K562 (cell line): ENCODE measurements at regions not wholly inside any gene's neighbourhood (a gene's known extent, or its start where the extent isn't known, plus 50 kb on each side); places are given as distances from the start of the nearest gene placed in this dataset.
"Not testable (repeated sequence)": the region's sequence is repeated elsewhere in the genome, so short reads cannot be mapped to it uniquely, and the experiment has no call there.

ENCODE experiments used
- ATAC-seq: fragments of 200-7000 bp; cut with Tn5 transposase; 3 replicates; pipeline ENCODE4 v1.9.1; 2020; ENCODE audit warnings: moderate library complexity
- BruUV-seq: library from RNA; stranded (reverse); fragments of 400-500 nt; replicated peaks from 2 replicates; lab custom pipeline; 2021; lab: Mats Ljungman, UMichigan
- CTCF ChIA-PET: fragments of 300-600 bp; formaldehyde crosslinking; extraction: SDS; loops from one replicate; lab custom pipeline; 2021; ENCODE audit warnings: low intra/inter-chr PET ratio; lab: Yijun Ruan, JAX
- POLR2A ChIA-PET: fragments of 300-600, 350-650 bp; sonication (Branson Sonifier 250); formaldehyde crosslinking; extraction: SDS; loops from one replicate; lab custom pipeline; 2021; ENCODE audit warnings: antibody characterized with exemption, inconsistent platforms; lab: Yijun Ruan, JAX
- DNase-seq, 4 experiments: peaks; one replicate each; pipeline versions ENCODE4 v3.0.0 to v3.0.0-alpha.2; 2011 to 2018; ENCODE audit warnings: low spot score in 3 of 4, mixed read lengths in 3 of 4; ENCODE audit errors: extremely low read depth in 1 of 4
- FAIRE-seq: peaks from 2 replicates; lab custom pipeline; 2011; peaks lifted over from hg19 to GRCh38; lab: Jason Lieb, UNC
- H2AFZ ChIP-seq: 2 replicates; pipeline ENCODE4 v1.6.0; 2011; ENCODE audit warnings: low read depth, low read length, control low read depth, inconsistent platforms
- H3K27ac ChIP-seq: fragments of 200-600 bp; 3 replicates; pipeline ENCODE4 v1.8.0; 2011; ENCODE audit warnings: low read depth, mild to moderate bottlenecking, control low read depth, inconsistent platforms, low read length, moderate library complexity, mixed read lengths; ENCODE audit errors: extremely low read depth
- H3K27me3 ChIP-seq, 2 experiments: fragments of 300-600 bp in 1 of 2; 2 replicates in 1 of 2; 3 replicates in 1 of 2; pipeline versions ENCODE4 v1.6.0 to v1.8.0; 2011; ENCODE audit warnings: inconsistent platforms in 2 of 2, low read length in 2 of 2, mild to moderate bottlenecking in 1 of 2, mixed read lengths in 1 of 2, moderate library complexity in 1 of 2; ENCODE audit not compliant: control insufficient read depth in 2 of 2, insufficient read depth in 2 of 2
- H3K36me3 ChIP-seq: fragments of 300-600 bp; 3 replicates; pipeline ENCODE4 v1.8.0; 2011; ENCODE audit warnings: mild to moderate bottlenecking, low read length, inconsistent platforms; ENCODE audit not compliant: control insufficient read depth, insufficient read depth
- H3K4me1 ChIP-seq, 2 experiments: fragments of 200-600 bp in 1 of 2; replicated peaks in 1 of 2; 2 replicates in 1 of 2; 3 replicates in 1 of 2; pipeline versions ENCODE4 v1.5.1 to v1.8.0; 2011; ENCODE audit warnings: inconsistent platforms in 2 of 2, low read length in 2 of 2, mild to moderate bottlenecking in 1 of 2, mixed read lengths in 1 of 2, moderate library complexity in 1 of 2; ENCODE audit not compliant: control insufficient read depth in 2 of 2, insufficient read depth in 2 of 2
- H3K4me2 ChIP-seq: 2 replicates; pipeline ENCODE4 v1.6.1; 2011; ENCODE audit warnings: low read length, control low read depth, inconsistent platforms, mixed read lengths; ENCODE audit not compliant: insufficient read depth
- H3K4me3 ChIP-seq: fragments of 200-600 bp; sonication (generic), shearing (Covaris generic); 2 replicates; pipeline ENCODE4 v1.5.1; 2016; ENCODE audit warnings: control low read depth, inconsistent platforms
- H3K79me2 ChIP-seq: fragments of 200-600 bp; 3 replicates; pipeline ENCODE4 v1.8.0; 2011; ENCODE audit warnings: low read length, inconsistent platforms; ENCODE audit not compliant: control insufficient read depth, insufficient read depth
- H3K9ac ChIP-seq, 2 experiments: 2 replicates each; pipeline versions ENCODE4 v1.6.0 to v1.6.1; 2011; ENCODE audit warnings: low read depth in 2 of 2, low read length in 2 of 2, control low read depth in 1 of 2, inconsistent platforms in 1 of 2, mild to moderate bottlenecking in 1 of 2, mixed read lengths in 1 of 2; ENCODE audit not compliant: insufficient read depth in 1 of 2
- H3K9me1 ChIP-seq: one replicate; pipeline ENCODE4 v1.6.0; 2011; ENCODE audit warnings: inconsistent platforms, mild to moderate bottlenecking, low read length, moderate library complexity; ENCODE audit not compliant: control insufficient read depth, insufficient read depth
- H3K9me3 ChIP-seq: replicated peaks from 2 replicates; pipeline ENCODE4 v1.5.1; 2011; ENCODE audit warnings: low read depth, low read length, inconsistent platforms; ENCODE audit not compliant: control insufficient read depth, insufficient read depth
- H4K20me1 ChIP-seq: replicated peaks from 2 replicates; pipeline ENCODE4 v1.6.1; 2011; ENCODE audit warnings: low read length, inconsistent platforms, mixed read lengths; ENCODE audit not compliant: control insufficient read depth, insufficient read depth
- BRCA1 ChIP-seq, 2 experiments: fragments of 450-650 bp in 1 of 2; sonication (generic) in 1 of 2; formaldehyde crosslinking in 1 of 2; IDR thresholded peaks; 2 replicates each; pipeline versions ENCODE4 v1.5.0 to v1.6.1; 2017 to 2020; ENCODE audit warnings: mild to moderate bottlenecking in 1 of 2, missing genetic modification reagents in 1 of 2
- SP1 ChIP-seq: sonication (generic); formaldehyde crosslinking; IDR thresholded peaks from 2 replicates; pipeline ENCODE4 v1.8.1; 2022; ENCODE audit warnings: mild to moderate bottlenecking, missing genetic modification reagents
- ZBTB1 ChIP-seq: sonication (generic); formaldehyde crosslinking; IDR thresholded peaks from 2 replicates; pipeline ENCODE4 v1.8.1; 2023; ENCODE audit warnings: missing genetic modification reagents, low read depth, mild to moderate bottlenecking, borderline replicate concordance
- ZNF217 ChIP-seq: sonication (generic); formaldehyde crosslinking; IDR thresholded peaks from 2 replicates; pipeline ENCODE4 v1.8.0; 2022; ENCODE audit warnings: mild to moderate bottlenecking, missing genetic modification reagents
- WGBS: fragments of 100-300 bp; shearing (Covaris generic); methylation state at CpG from one replicate; pipeline ENCODE4 v1.1.6; 2016; ENCODE audit warnings: low coverage, mixed read lengths; ENCODE audit not compliant: insufficient coverage; ENCODE audit errors: missing lambda C conversion rate; 5-methylcytosine and 5-hydroxymethylcytosine counted together
- in situ Hi-C: fragments of 300-500 bp; cut with MboI; formaldehyde crosslinking; loops from 4 replicates; pipeline ENCODE4 v1.15.0; 2018; ENCODE audit warnings: inconsistent platforms, mixed read lengths
- intact Hi-C: fragments of 100-400 bp; cut with micrococcal nuclease; formaldehyde crosslinking; loops from 2 replicates; pipeline ENCODE4 v1.14.2; 2022
- TF ChIP-seq, protein P1 (sequence below): IDR thresholded peaks from 2 replicates; pipeline ENCODE4 v1.6.1; 2014; ENCODE audit warnings: antibody characterized with exemption

DNA sequence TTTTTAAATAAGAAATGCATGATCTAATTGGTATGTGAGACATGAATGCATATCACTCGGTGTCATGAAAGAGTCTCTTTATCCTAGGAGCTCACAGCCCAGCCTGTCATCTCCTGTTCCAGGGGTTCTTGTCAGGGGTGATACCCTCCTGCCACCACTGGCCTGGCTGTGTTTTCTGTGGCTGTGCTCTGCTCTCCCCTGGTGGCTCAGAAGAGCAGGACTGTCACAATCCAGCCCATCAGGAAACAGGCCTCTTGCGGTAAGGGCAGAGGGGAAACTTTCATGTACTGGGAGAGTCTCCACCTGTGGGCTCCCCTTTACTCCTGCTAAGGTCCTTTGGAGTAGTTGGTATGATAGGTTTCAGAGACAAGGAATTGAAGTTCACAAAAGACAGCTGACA, 240.2 kb upstream of the GLRA1 start:
- TF ChIP-seq, protein P1, sequence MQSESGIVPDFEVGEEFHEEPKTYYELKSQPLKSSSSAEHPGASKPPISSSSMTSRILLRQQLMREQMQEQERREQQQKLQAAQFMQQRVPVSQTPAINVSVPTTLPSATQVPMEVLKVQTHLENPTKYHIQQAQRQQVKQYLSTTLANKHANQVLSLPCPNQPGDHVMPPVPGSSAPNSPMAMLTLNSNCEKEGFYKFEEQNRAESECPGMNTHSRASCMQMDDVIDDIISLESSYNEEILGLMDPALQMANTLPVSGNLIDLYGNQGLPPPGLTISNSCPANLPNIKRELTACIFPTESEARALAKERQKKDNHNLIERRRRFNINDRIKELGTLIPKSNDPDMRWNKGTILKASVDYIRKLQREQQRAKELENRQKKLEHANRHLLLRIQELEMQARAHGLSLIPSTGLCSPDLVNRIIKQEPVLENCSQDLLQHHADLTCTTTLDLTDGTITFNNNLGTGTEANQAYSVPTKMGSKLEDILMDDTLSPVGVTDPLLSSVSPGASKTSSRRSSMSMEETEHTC, result no peak
- no peak for TF ChIP-seq BRCA1 (IDR thresholded peaks at IDR 0.05)
- no peak for TF ChIP-seq BRCA1 (CRISPR knock-in tag; IDR thresholded peaks at IDR 0.05)
- no peak for TF ChIP-seq ZBTB1
- no peak for TF ChIP-seq SP1
- TF ChIP-seq ZNF217, result no peak
- intact Hi-C loops, result no loop called here
- 8% methylated on average over 2 of the region's 2 CpGs for WGBS
- no peaks in the 10 kb centered on the region for H3K27me3 ChIP-seq
- FAIRE-seq, result no peak
- H3K79me2 ChIP-seq, result no peaks in the 10 kb centered on the region
- H2AFZ ChIP-seq, result no peak overlapping the region
- no peak overlapping the region for H3K4me3 ChIP-seq
- no peak overlapping the region for H3K9ac ChIP-seq
- no peaks in the 10 kb centered on the region for H3K9me3 ChIP-seq
- H3K27ac ChIP-seq, result no peak overlapping the region
- no peak for DNase-seq
- no peak for ATAC-seq
- H3K9me1 ChIP-seq, result no peaks in the 10 kb centered on the region
- H3K36me3 ChIP-seq, result no peaks in the 10 kb centered on the region
- in situ Hi-C loops, result no loop called here
- CTCF ChIA-PET, result no interaction called here
- H4K20me1 ChIP-seq, result no peaks in the 10 kb centered on the region
- H3K4me1 ChIP-seq, result no peaks in the 10 kb centered on the region
- BruUV-seq, result no TSS peak
- H3K4me2 ChIP-seq, result no peak overlapping the region
- POLR2A ChIA-PET, result no interaction called here

DNA sequence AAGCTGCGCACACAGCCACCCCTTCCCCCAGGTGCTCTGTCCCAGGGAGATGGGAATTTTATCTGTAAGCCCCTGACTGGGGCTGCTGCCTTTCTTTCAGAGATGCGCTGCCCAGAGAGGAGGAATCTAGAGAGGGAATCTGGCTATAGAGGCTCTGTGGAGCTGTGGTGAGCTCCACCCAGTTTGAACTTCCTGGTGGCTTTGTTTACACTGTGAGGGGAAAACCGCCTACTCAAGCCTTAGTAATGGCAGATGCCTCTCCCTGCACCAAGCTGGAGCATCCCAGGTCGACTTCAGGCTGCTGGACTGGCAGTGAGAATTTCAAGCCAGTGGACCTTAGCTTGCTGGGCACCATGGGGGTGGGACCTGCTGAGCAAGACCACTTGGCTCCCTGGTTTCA, 235.2 kb upstream of the GLRA1 start:
- H3K27ac ChIP-seq, ATAC-seq, DNase-seq, H3K4me2 ChIP-seq, H3K9ac ChIP-seq, H4K20me1 ChIP-seq, H2AFZ ChIP-seq, BruUV-seq, H3K4me1 ChIP-seq, H3K9me3 ChIP-seq, H3K4me3 ChIP-seq, in situ Hi-C loops, H3K9me1 ChIP-seq, intact Hi-C loops, H3K27me3 ChIP-seq, H3K79me2 ChIP-seq, CTCF ChIA-PET, FAIRE-seq, H3K36me3 ChIP-seq: not testable (repeated sequence)
- WGBS, result 4% methylated on average over 3 of the region's 4 CpGs
- POLR2A ChIA-PET, result interaction anchor here (0.6 kb wide), 1 partner anchor 104 kb away, joined by 4 read pairs; no protein-coding TSS in a partner anchor
